SU-DHL-6 (cell line): ENCODE measurements at regions not wholly inside any gene's neighbourhood (a gene's known extent, or its start where the extent isn't known, plus 50 kb on each side); places are given as distances from the start of the nearest gene placed in this dataset.

ENCODE experiments used
- EZH2phosphoT487 ChIP-seq: fragments of 200-600 bp; sonication (generic), shearing (Covaris generic); conservative IDR thresholded peaks from 2 replicates; pipeline ENCODE4 v1.6.1; 2018; ENCODE audit warnings: mild to moderate bottlenecking, antibody characterized with exemption, low read length, moderate library complexity, mixed read lengths
- TF ChIP-seq, protein P1 (sequence below): fragments of 200-600 bp; sonication (generic); IDR thresholded peaks from one replicate; pipeline ENCODE4 v1.5.1; 2017; ENCODE audit warnings: antibody characterized with exemption, mild to moderate bottlenecking, low read length, moderate library complexity; ENCODE audit not compliant: insufficient read depth, poor library complexity, severe bottlenecking

DNA sequence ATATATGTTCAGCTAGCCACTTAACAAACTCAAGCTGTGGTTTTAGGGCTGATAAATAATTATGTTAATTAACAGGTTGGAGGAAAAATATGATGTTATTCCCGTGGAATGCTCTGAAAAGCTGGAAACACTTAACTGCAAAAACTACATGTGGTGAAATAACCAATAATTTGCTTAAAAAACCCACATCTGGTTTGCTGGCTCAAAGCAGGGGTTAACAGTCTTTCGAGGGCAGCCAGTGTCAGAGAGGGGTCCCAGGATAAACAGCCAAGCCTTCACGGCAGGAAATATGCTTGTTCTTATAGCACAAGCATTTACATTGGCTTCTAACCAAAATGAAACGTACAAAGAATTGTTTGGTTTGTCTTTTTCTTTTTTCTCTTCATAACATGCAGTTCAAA lies 254.0 kb upstream of the GAS1 start:
- TF ChIP-seq, protein P1, sequence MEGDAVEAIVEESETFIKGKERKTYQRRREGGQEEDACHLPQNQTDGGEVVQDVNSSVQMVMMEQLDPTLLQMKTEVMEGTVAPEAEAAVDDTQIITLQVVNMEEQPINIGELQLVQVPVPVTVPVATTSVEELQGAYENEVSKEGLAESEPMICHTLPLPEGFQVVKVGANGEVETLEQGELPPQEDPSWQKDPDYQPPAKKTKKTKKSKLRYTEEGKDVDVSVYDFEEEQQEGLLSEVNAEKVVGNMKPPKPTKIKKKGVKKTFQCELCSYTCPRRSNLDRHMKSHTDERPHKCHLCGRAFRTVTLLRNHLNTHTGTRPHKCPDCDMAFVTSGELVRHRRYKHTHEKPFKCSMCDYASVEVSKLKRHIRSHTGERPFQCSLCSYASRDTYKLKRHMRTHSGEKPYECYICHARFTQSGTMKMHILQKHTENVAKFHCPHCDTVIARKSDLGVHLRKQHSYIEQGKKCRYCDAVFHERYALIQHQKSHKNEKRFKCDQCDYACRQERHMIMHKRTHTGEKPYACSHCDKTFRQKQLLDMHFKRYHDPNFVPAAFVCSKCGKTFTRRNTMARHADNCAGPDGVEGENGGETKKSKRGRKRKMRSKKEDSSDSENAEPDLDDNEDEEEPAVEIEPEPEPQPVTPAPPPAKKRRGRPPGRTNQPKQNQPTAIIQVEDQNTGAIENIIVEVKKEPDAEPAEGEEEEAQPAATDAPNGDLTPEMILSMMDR = no peak
- TF ChIP-seq EZH2phosphoT487 = no peak
